RCC 7860 (cell line): ENCODE measurements at regions not wholly inside any gene's neighbourhood (a gene's known extent, or its start where the extent isn't known, plus 50 kb on each side); places are given as distances from the start of the nearest gene placed in this dataset.
"Not testable (repeated sequence)": the region's sequence is repeated elsewhere in the genome, so short reads cannot be mapped to it uniquely, and the experiment has no call there.

ENCODE experiments used
- DNase-seq: peaks from one replicate; pipeline ENCODE4 v3.0.0-alpha.2; 2015; ENCODE audit warnings: low spot score
- FAIRE-seq: peaks from 2 replicates; lab custom pipeline; 2012; peaks lifted over from hg19 to GRCh38; lab: Jason Lieb, UNC

DNA sequence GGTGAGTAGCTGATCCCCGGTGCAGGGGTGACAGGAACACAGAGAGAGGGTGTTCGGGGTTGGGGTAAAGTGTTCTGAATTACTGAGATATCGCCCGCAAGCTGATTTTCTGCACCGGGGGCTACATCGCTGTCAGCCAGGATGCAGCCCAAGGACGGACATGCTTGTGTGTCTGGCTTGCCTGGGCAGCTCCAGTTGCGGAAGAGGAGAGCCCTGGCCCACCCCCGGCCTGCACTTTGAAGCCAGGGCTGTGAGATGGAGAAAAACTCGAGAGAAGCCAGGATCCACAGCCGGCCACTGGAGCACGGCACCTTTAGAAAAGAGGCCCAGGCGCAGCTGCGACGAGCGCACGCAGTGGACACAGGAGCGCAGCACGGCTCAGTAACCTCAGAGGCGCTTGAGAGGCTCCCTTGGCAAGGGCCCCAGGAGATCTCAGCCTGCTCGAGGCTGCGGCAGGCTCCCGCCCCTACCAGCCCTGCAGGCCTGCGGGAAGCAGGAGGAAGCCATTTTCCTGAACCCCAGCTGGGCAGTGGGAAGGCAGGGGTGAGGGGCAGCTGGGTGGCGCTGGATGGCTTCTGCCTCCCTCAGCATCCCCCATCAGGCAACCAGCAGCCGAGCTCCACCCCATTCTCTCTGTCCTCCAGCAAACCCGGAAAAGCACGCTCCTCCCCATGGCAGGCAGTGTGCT is 59.2 kb downstream of the C9orf50 start:
- DNase-seq (no peak), FAIRE-seq (no peak)

GRCh38 chr9:129560881-129561306 is 60.0 kb downstream of the C9orf50 start:
- FAIRE-seq: no peak
- DNase-seq: no peak

DNA sequence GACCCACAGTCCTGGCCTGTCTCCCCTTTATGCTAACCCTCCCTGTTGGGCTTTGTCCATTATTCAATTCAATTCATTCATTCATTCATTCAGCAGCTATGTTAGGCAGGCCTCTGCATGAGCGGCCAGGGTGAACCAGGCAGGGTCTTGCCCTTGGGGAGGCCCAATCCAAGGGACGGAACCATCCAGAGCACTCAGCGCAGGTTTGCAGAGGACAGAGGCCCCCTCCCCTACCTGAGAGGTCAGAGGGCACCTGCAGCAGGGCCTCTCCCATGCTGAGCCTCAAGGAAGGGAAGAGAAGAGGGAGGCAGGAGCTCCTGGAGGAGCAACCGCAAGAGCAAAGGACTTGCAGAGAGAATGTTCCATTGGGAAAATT is 61.4 kb downstream of the C9orf50 start:
- FAIRE-seq (no peak), DNase-seq (no peak)

GRCh38 chr9:129558551-129559505 is 62.1 kb downstream of the C9orf50 start:
- FAIRE-seq (no peak), DNase-seq (peak; percentile 52)

- FAIRE-seq: no peak
- DNase-seq: no peak
Measured at GRCh38 chr9:129558063-129558550, 62.8 kb downstream of the C9orf50 start.

DNA sequence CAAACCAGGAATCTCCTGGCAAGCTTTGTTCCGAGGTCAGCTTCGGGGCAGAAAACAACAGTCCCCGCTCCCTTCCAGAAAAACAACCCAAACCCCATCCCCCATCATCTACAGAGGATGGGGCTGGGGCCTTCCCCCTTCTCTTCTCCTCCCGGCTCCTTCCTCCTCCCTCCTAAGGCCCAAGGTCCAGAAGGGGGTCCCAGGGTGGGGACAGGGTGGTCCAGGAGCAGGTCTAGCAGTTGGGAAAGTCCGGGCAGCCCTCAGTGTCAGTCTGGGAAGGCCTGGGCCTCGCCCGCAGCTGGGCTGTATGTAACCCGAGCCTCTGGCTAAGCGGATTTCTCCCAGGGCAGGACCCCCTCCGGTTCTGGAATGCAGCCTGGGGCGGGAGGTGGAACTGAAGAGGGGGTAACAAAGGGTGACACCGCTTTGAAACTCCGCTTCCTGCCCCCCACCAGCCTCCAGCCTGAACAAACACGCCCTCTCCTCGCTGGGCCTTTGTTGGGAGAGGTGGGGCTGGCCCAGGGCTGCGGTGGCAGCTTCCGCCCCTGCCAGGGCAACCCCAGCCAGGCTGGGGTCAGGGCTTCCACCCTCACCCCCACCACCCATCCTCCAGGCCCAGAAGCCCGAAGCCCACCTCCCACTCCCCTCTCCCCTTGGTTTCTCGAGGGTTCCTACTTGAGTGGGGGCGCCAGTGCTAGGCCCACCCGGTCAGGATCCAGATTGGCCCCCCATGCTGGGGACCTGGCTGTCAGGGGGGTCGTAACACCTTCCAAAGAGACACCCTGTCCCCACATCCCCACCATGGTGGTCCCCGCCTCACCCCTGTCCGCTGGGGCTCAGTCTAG is 63.5 kb downstream of the C9orf50 start:
- DNase-seq (no peak), FAIRE-seq (no peak)

DNA sequence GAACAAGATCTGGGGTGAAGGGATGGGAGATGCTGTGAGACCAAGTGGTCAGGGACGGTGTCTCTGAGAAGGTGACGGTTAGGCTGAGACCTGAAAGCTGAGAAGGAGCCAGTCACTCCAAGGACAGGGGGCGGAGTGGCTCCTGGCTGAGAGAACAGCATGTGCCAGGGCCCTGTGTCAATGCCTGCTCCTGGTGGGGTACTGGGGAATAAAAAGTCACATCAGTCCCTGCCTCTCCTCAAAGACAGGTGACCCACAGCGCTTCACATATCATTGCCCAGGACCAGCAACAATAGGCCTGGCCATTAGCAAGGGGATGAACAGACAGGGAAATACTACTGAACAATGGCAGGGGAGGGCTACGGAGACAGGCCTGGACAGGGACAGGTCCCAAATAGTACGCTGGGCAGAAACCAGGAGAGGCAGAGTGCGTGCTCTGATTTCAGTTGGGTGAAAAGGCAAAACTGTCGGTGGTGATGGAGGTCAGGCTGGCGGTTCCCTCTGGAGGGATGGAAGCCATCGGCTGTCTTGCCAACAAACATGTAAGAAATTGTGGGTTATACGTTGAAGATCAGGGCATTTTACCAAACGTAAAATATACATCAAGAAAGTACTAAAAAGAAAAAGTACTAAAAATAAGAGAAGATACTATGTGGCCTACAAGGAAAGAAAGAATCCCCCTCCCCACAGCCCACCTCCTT is 64.3 kb downstream of the C9orf50 start:
- DNase-seq: no peak
- no peak for FAIRE-seq

DNA sequence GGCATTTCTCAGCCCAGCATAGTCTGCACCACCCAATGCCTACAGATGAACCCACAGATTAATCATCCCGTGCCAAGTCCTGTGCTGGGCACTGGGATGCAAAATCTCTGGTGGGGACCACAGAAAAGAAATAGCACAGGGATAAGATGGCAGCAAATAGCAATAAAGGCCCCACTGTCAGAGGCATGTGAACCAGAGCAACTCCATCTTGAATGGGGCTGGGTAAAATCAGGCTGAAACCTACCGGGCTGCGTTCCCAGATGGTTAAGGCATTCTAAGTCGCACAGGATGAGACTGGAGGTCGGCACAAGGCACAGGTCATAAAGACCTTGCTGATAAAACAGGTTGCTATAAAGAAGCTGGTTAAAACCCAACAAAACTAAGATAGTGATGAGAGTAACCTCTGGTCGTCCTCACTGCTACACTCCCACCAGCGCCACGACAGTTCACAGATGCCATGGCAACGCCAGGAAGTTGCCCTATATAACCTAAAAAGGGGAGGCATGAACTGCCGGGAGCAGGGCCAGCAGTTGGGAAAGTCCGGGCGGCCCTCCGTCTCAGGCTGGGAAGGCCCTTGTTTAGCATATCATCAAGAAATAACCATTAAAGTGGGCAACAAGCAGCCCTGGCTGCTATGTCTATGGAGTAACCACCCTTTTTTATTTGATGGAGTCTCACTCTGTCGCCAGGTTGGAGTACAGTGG is 65.2 kb downstream of the C9orf50 start:
- FAIRE-seq (no peak), DNase-seq (no peak)

DNA sequence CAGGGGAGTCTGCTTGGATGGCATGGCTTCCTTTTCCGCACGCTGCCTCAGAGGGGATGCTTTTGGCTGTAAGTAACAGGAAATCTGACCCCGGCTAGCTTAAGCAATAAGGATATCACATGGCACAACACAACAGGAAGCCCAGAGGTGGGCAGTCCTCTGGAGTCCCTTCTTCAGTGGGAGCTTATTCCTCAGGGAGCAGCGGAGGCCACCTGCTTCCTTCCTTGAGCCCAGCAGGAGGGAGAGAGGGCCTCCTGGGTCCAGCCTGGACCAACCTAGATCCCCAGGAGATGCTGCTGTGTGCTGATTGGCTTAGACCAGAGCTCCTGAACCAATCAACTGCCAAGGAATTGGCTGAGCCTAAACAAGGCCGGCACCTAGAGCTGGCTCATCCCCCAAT is 66.3 kb downstream of the C9orf50 start:
- DNase-seq: no peak
- FAIRE-seq: no peak

GRCh38 chr9:129553277-129553676 is 67.6 kb downstream of the C9orf50 start:
- FAIRE-seq: no peak

GRCh38 chr9:129552064-129552463 is 68.8 kb downstream of the C9orf50 start:
- FAIRE-seq: no peak

More at GRCh38 chr9:129553277-129553676, 67.6 kb downstream of the C9orf50 start:
- no peak for DNase-seq

DNA sequence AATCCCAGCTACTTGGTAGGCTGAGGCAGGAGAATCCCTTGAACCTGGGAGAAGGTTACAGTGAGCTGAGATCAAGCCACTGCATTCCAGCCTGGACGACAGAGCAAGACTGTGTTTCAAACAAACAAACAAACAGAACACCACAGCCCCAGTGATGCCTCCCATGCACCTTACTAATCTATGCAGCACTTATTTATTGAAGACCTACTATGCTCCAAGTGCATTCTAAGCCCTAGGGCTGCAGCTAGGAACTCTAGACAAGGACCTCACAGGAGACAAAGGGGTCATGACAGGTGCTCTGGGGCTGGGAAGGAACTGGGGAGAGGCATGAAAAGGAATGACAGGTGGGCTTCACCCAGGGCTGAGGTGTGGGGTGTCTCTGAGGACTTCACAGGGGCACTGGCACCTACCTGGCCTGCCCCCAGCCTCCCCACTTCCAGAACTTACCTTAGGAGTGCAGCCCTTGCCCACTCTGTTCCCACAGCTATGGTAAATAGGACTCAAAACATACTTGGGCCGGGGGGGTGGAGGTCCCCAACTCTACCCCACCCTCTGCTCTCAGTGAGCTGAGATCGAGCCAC is 69.4 kb downstream of the C9orf50 start:
- DNase-seq (no peak), FAIRE-seq (no peak)

More at GRCh38 chr9:129552064-129552463, 68.8 kb downstream of the C9orf50 start:
- DNase-seq: no peak

- DNase-seq, FAIRE-seq: not testable (repeated sequence)
Measured at GRCh38 chr9:129550977-129551376, 69.9 kb downstream of the C9orf50 start.

- DNase-seq: no peak
- no peak for FAIRE-seq
Measured at GRCh38 chr9:129550199-129550839, 70.6 kb downstream of the C9orf50 start.

- DNase-seq (no peak), FAIRE-seq (no peak)
Measured at GRCh38 chr9:129549684-129550083, 71.2 kb downstream of the C9orf50 start.

DNA sequence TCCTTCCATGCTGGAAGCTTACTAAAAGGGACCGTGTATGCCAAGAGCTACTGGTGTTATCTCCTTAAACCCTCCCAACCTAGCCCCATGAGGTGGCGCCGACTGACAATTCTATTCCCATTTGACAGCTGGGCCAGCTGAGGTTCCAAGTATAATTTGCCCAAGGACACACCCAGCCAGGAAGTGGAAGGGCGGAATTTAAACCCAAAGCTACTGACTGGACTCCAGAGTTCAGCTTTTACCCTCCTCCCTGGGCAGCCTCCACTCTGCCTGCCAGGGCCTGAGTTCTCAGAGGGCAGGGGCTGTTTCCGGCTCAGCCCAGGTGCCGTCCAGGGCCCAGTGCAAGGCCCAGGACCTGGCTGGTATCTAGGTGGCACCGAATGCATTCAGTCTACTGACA is 71.8 kb downstream of the C9orf50 start:
- no peak for FAIRE-seq

DNA sequence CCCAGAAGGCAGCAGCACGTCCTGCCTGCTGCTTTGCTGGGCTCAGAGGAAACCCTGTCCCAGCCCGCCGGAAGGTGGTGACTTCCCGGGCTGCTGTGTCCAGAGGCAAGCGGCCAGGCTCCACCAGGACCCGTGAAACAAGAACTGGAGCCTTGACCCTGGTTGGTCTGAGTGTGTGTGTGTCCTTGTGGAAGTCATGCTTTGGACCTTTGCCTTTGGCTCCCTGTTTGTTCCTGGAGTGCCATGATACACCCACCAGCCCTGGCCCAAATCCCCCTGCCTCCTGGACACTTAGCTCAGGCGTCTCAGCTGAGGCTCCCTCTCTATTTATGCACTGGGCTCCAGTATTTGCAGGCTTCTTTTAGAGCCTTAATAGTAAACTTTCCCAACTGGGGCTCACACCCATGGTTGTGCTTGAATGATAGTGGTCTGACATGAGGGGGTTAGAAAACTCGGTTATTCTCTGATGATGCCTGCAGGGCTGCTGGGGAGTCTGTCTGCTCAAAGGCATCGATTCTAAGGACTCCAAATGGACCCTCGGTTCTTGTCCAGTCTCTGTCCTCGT is 72.2 kb downstream of the C9orf50 start:
- FAIRE-seq: no peak
- DNase-seq: no peak

More for the DNA sequence above, 71.8 kb downstream of the C9orf50 start:
- DNase-seq: no peak

GRCh38 chr9:129547869-129548570 is 72.9 kb downstream of the C9orf50 start:
- FAIRE-seq (no peak), DNase-seq (peak; percentile 13)
